Stimulated activated CD8-positive, alpha-beta memory T cell treated with anti-CD3 and anti-CD28 coated beads, Interleukin-7, amount 100 ng/mL, for 1 hour (primary cell): ENCODE measurements at regions not wholly inside any gene's neighbourhood (a gene's known extent, or its start where the extent isn't known, plus 50 kb on each side); places are given as distances from the start of the nearest gene placed in this dataset.

ENCODE experiments used
- DNase-seq, 2 donors: peaks; one replicate each; pipeline ENCODE4 v3.0.0-alpha.2; 2020; ENCODE audit warnings: low read depth in 2 of 2

GRCh38 chr11:95387325-95387724, 156.3 kb upstream of the SESN3 start:
- DNase-seq, result no peak

- no peak for DNase-seq
Observed at GRCh38 chr11:95385577-95385976, 154.6 kb upstream of the SESN3 start.

- no peak for DNase-seq
Observed at GRCh38 chr11:95379479-95379878, 148.5 kb upstream of the SESN3 start.

GRCh38 chr11:95378789-95379188, 147.8 kb upstream of the SESN3 start:
- DNase-seq, result no peak

- no peak for DNase-seq
Observed at GRCh38 chr11:95378111-95378510, 147.1 kb upstream of the SESN3 start.

- no peak for DNase-seq
Observed at GRCh38 chr11:95375886-95376285, 144.9 kb upstream of the SESN3 start.

- no peak for DNase-seq
Observed at GRCh38 chr11:95375451-95375850, 144.4 kb upstream of the SESN3 start.

GRCh38 chr11:95374105-95374504, 143.1 kb upstream of the SESN3 start:
- DNase-seq, result no peak

GRCh38 chr11:95373241-95373640, 142.2 kb upstream of the SESN3 start:
- DNase-seq, result no peak

GRCh38 chr11:95372097-95372656, 141.2 kb upstream of the SESN3 start:
- DNase-seq, result no peak

GRCh38 chr11:95371153-95371552, 140.2 kb upstream of the SESN3 start:
- no peak for DNase-seq

GRCh38 chr11:95367726-95368125, 136.7 kb upstream of the SESN3 start:
- DNase-seq, result no peak

- DNase-seq, result no peak
Observed at GRCh38 chr11:95365348-95365747, 134.3 kb upstream of the SESN3 start.

GRCh38 chr11:95364324-95365295, 133.6 kb upstream of the SESN3 start:
- DNase-seq, result no peak

- no peak for DNase-seq
Observed at GRCh38 chr11:95363708-95364107, 132.7 kb upstream of the SESN3 start.

GRCh38 chr11:95363164-95363563, 132.2 kb upstream of the SESN3 start:
- DNase-seq, result no peak

GRCh38 chr11:95361180-95361579, 130.2 kb upstream of the SESN3 start:
- DNase-seq, result no peak

- DNase-seq, result no peak
Observed at GRCh38 chr11:95360377-95361075, 129.5 kb upstream of the SESN3 start.

- DNase-seq, result no peak
Observed at GRCh38 chr11:95359756-95360155, 128.8 kb upstream of the SESN3 start.

GRCh38 chr11:95359341-95359663, 128.3 kb upstream of the SESN3 start:
- no peak for DNase-seq

GRCh38 chr11:95358511-95359340, 127.7 kb upstream of the SESN3 start:
- DNase-seq, result no peak

- no peak for DNase-seq
Observed at GRCh38 chr11:95354304-95354703, 123.3 kb upstream of the SESN3 start.
